PFSK-1 (cell line): ENCODE measurements at regions not wholly inside any gene's neighbourhood (a gene's known extent, or its start where the extent isn't known, plus 50 kb on each side); places are given as distances from the start of the nearest gene placed in this dataset.

Experiments used
- POLR2AphosphoS5 ChIP-seq: IDR thresholded peaks from 2 replicates; pipeline ENCODE4 v1.6.1; 2012; ENCODE audit warnings: low read depth, mild to moderate bottlenecking, control low read depth, low read length, moderate library complexity
- TAF1 ChIP-seq: IDR thresholded peaks from 2 replicates; pipeline ENCODE4 v1.6.1; 2012; ENCODE audit warnings: low read length, control low read depth, borderline replicate concordance; ENCODE audit not compliant: insufficient read depth

- no peak for TF ChIP-seq POLR2AphosphoS5
- TF ChIP-seq TAF1, result no peak
Observed at GRCh38 chr11:122293296-122294023, 177.4 kb upstream of the BLID start.
